GM18951 (cell line): ENCODE measurements at regions not wholly inside any gene's neighbourhood (a gene's known extent, or its start where the extent isn't known, plus 50 kb on each side); places are given as distances from the start of the nearest gene placed in this dataset.
"Not testable (repeated sequence)": the region's sequence is repeated elsewhere in the genome, so short reads cannot be mapped to it uniquely, and the experiment has no call there.

Source experiments
- POLR2A ChIP-seq: IDR thresholded peaks from 4 replicates; pipeline ENCODE4 v1.6.1; 2011; ENCODE audit warnings: mild to moderate bottlenecking; ENCODE audit not compliant: insufficient read length, insufficient read depth; ENCODE audit errors: extremely low read depth
- in situ Hi-C: fragments of 300-500 bp; cut with MboI; formaldehyde crosslinking; loops from one replicate; pipeline ENCODE4 v1.12.0; 2022; ENCODE audit warnings: low sequenced_read_pairs, mixed read lengths, inconsistent platforms; ENCODE audit not compliant: unreplicated experiment

- in situ Hi-C loops = loop anchor here (25.0 kb wide), 2 partner anchors 455 to 580 kb away; no protein-coding TSS in a partner anchor
- TF ChIP-seq POLR2A = no peak
These were observed 248.8 kb downstream of the SHOX2 start for GRCh38 chr3:157857440-157857839.

- in situ Hi-C loops = loop anchor here (25.0 kb wide), 2 partner anchors 456 to 581 kb away; no protein-coding TSS in a partner anchor
- no peak for TF ChIP-seq POLR2A
These were observed 249.9 kb downstream of the SHOX2 start for GRCh38 chr3:157856078-157856939.

GRCh38 chr3:157845839-157846238 is 260.4 kb downstream of the SHOX2 start:
- in situ Hi-C loops = not testable (repeated sequence)

- in situ Hi-C loops = no loop called here
- no peak for TF ChIP-seq POLR2A
These were observed 261.2 kb downstream of the SHOX2 start for GRCh38 chr3:157844800-157845565.

- in situ Hi-C loops = no loop called here
- no peak for TF ChIP-seq POLR2A
These were observed 262.0 kb downstream of the SHOX2 start for GRCh38 chr3:157844216-157844615.

- TF ChIP-seq POLR2A = no peak
- in situ Hi-C loops = no loop called here
These were observed 265.2 kb downstream of the SHOX2 start for GRCh38 chr3:157841029-157841428.

- in situ Hi-C loops = no loop called here
- TF ChIP-seq POLR2A = no peak
These were observed 265.7 kb downstream of the SHOX2 start for GRCh38 chr3:157840564-157840963.

GRCh38 chr3:157838457-157838856 is 267.8 kb downstream of the SHOX2 start:
- TF ChIP-seq POLR2A = no peak
- in situ Hi-C loops = no loop called here

GRCh38 chr3:157837336-157837735 is 268.9 kb downstream of the SHOX2 start:
- in situ Hi-C loops = no loop called here
- no peak for TF ChIP-seq POLR2A

- in situ Hi-C loops = no loop called here
These were observed 270.2 kb downstream of the SHOX2 start for GRCh38 chr3:157836022-157836421.

GRCh38 chr3:157832588-157832987 is 273.6 kb downstream of the SHOX2 start:
- TF ChIP-seq POLR2A = no peak
- in situ Hi-C loops = no loop called here

More at GRCh38 chr3:157836022-157836421, 270.2 kb downstream of the SHOX2 start:
- no peak for TF ChIP-seq POLR2A

- TF ChIP-seq POLR2A = no peak
- in situ Hi-C loops = no loop called here
These were observed 275.5 kb downstream of the SHOX2 start for GRCh38 chr3:157830556-157831236.

- TF ChIP-seq POLR2A = no peak
- in situ Hi-C loops = no loop called here
These were observed 276.4 kb downstream of the SHOX2 start for GRCh38 chr3:157829786-157830185.
